HEK293 (cell line): ENCODE measurements at regions not wholly inside any gene's neighbourhood (a gene's known extent, or its start where the extent isn't known, plus 50 kb on each side); places are given as distances from the start of the nearest gene placed in this dataset.

ENCODE experiments used
- CTCF ChIA-PET: fragments of 350-600 bp; formaldehyde crosslinking; extraction: SDS; loops from one replicate; lab custom pipeline; 2021; ENCODE audit warnings: antibody characterized with exemption; lab: Yijun Ruan, JAX
- POLR2A ChIA-PET: fragments of 300-600 bp; formaldehyde crosslinking; extraction: SDS; loops from one replicate; lab custom pipeline; 2020; ENCODE audit warnings: antibody characterized with exemption, inconsistent platforms; lab: Yijun Ruan, JAX
- H3K27ac ChIP-seq: fragments of 200-500 bp; sonication (Bioruptor generic); 2 replicates; pipeline ENCODE4 v1.5.1; 2014; ENCODE audit warnings: low read depth, low read length, control low read depth, inconsistent platforms; ENCODE audit errors: extremely low read depth
- H3K36me3 ChIP-seq, 2 experiments: fragments of 200-500 bp in 1 of 2; sonication (Bioruptor generic) in 1 of 2; 1 replicate in 1 of 2; 2 replicates in 1 of 2; pipeline ENCODE4 v1.5.1; 2014 to 2017; ENCODE audit warnings: inconsistent platforms in 2 of 2, low read length in 2 of 2; ENCODE audit not compliant: control insufficient read depth in 2 of 2, insufficient read depth in 1 of 2
- H3K4me1 ChIP-seq: fragments of 200-500 bp; sonication (Bioruptor generic); 2 replicates; pipeline ENCODE4 v1.5.1; 2014; ENCODE audit warnings: mild to moderate bottlenecking, low read length, inconsistent platforms; ENCODE audit not compliant: control insufficient read depth, insufficient read depth
- H3K4me3 ChIP-seq: 2 replicates; pipeline ENCODE4 v1.5.1; 2011; ENCODE audit warnings: low read depth, mild to moderate bottlenecking, control low read depth, low read length, moderate library complexity
- H3K9me3 ChIP-seq: fragments of 200-500 bp; sonication (Bioruptor generic); 2 replicates; pipeline ENCODE4 v1.5.1; 2014; ENCODE audit warnings: low read depth, low read length, inconsistent platforms; ENCODE audit not compliant: control insufficient read depth, insufficient read depth
- HOXD13 ChIP-seq: sonication (generic); formaldehyde crosslinking; IDR thresholded peaks from 2 replicates; pipeline ENCODE4 v1.8.0; 2022; ENCODE audit warnings: missing genetic modification reagents, borderline replicate concordance
- PRDM1 ChIP-seq: fragments of 450-650 bp; formaldehyde crosslinking; IDR thresholded peaks from 2 replicates; pipeline ENCODE4; 2016; ENCODE audit warnings: missing biosample characterization, missing genetic modification characterization
- REPIN1 ChIP-seq: fragments of 450-650 bp; formaldehyde crosslinking; IDR thresholded peaks from 2 replicates; pipeline ENCODE4 v1.5.1; 2017; ENCODE audit warnings: missing biosample characterization, missing genetic modification characterization, low read depth
- SALL2 ChIP-seq: fragments of 450-650 bp; formaldehyde crosslinking; IDR thresholded peaks from 2 replicates; pipeline ENCODE4 v1.5.0; 2017; ENCODE audit warnings: missing biosample characterization, mild to moderate bottlenecking, missing genetic modification characterization, borderline replicate concordance
- SP2 ChIP-seq: fragments of 450-650 bp; formaldehyde crosslinking; IDR thresholded peaks from 2 replicates; pipeline ENCODE4 v1.5.1; 2016; ENCODE audit warnings: missing biosample characterization, missing genetic modification characterization
- ZNF2 ChIP-seq: fragments of 450-650 bp; formaldehyde crosslinking; IDR thresholded peaks from 2 replicates; pipeline ENCODE4 v1.5.1; 2016; ENCODE audit warnings: missing biosample characterization, missing genetic modification characterization
- ZNF202 ChIP-seq: fragments of 450-650 bp; formaldehyde crosslinking; IDR thresholded peaks from 2 replicates; pipeline ENCODE4 v1.5.1; 2016; ENCODE audit warnings: missing biosample characterization, missing genetic modification characterization, borderline replicate concordance
- ZNF311 ChIP-seq: fragments of 450-650 bp; formaldehyde crosslinking; IDR thresholded peaks from 2 replicates; pipeline ENCODE4 v1.5.1; 2017; ENCODE audit warnings: missing biosample characterization, missing genetic modification characterization, borderline replicate concordance
- ZNF366 ChIP-seq: fragments of 450-650 bp; formaldehyde crosslinking; conservative IDR thresholded peaks from 2 replicates; pipeline ENCODE4 v1.5.1; 2016; ENCODE audit warnings: missing biosample characterization, missing genetic modification characterization
- ZNF391 ChIP-seq: fragments of 450-650 bp; formaldehyde crosslinking; IDR thresholded peaks from 2 replicates; pipeline ENCODE4 v1.5.1; 2016; ENCODE audit warnings: low read depth, missing biosample characterization, missing genetic modification characterization, borderline replicate concordance
- ZNF433 ChIP-seq: fragments of 450-650 bp; formaldehyde crosslinking; IDR thresholded peaks from 2 replicates; pipeline ENCODE4 v1.5.1; 2016; ENCODE audit warnings: missing biosample characterization, missing genetic modification characterization, low read depth
- ZNF514 ChIP-seq: fragments of 450-650 bp; formaldehyde crosslinking; IDR thresholded peaks from 2 replicates; pipeline ENCODE4 v1.5.1; 2016; ENCODE audit warnings: missing biosample characterization, missing genetic modification characterization
- ZNF548 ChIP-seq: fragments of 450-650 bp; formaldehyde crosslinking; IDR thresholded peaks from 2 replicates; pipeline ENCODE4 v1.5.1; 2016; ENCODE audit warnings: missing biosample characterization, missing genetic modification characterization
- ZNF555 ChIP-seq: fragments of 450-650 bp; formaldehyde crosslinking; conservative IDR thresholded peaks from 2 replicates; pipeline ENCODE4 v1.5.1; 2017; ENCODE audit warnings: missing biosample characterization, mild to moderate bottlenecking, missing genetic modification characterization, inconsistent platforms
- TF ChIP-seq, protein P1 (sequence below): fragments of 450-650 bp; formaldehyde crosslinking; IDR thresholded peaks from 2 replicates; pipeline ENCODE4 v1.5.1; 2016; ENCODE audit warnings: missing biosample characterization, missing genetic modification characterization
- TF ChIP-seq, protein P2 (sequence below): fragments of 450-650 bp; formaldehyde crosslinking; IDR thresholded peaks from 2 replicates; pipeline ENCODE4 v1.5.1; 2016; ENCODE audit warnings: missing biosample characterization, missing genetic modification characterization
- TF ChIP-seq, protein P3 (sequence below): fragments of 450-650 bp; formaldehyde crosslinking; IDR thresholded peaks from 2 replicates; pipeline ENCODE4 v1.5.1; 2016; ENCODE audit warnings: missing biosample characterization, missing genetic modification characterization, low read depth
- TF ChIP-seq, protein P4 (sequence below): fragments of 450-650 bp; formaldehyde crosslinking; IDR thresholded peaks from 2 replicates; pipeline ENCODE4 v1.5.1; 2016; ENCODE audit warnings: missing biosample characterization, missing genetic modification characterization
- TF ChIP-seq, protein P5 (sequence below): fragments of 450-650 bp; formaldehyde crosslinking; IDR thresholded peaks from 2 replicates; pipeline ENCODE4 v1.5.1; 2016; ENCODE audit warnings: missing biosample characterization, missing genetic modification characterization
- TF ChIP-seq, protein P6 (sequence below): fragments of 450-650 bp; formaldehyde crosslinking; IDR thresholded peaks from 2 replicates; pipeline ENCODE4 v1.5.1; 2016; ENCODE audit warnings: missing biosample characterization, missing genetic modification characterization

DNA sequence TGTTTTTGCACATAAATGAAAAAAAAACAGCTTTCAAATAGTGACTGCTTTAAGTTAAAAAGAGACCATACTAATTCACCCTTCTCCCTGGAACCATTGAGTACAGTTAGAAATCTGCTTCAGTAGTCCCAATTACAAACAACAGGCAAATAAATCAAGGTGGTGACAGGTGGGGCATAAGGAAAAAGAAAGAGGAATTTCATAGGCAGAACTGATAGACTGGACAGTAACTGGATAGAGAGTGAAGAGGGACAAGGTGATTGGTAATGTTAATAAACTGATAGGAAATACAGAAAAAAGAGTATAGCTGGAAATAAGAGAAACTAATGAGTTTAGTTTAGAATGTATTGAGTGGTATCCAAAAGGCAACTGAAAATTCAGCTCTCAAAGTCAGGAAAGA is 56.0 kb downstream of the SLC41A2 start (continued):
- TF ChIP-seq ZNF311, result no peak
- TF ChIP-seq HOXD13, result no peak
- TF ChIP-seq, protein P1, sequence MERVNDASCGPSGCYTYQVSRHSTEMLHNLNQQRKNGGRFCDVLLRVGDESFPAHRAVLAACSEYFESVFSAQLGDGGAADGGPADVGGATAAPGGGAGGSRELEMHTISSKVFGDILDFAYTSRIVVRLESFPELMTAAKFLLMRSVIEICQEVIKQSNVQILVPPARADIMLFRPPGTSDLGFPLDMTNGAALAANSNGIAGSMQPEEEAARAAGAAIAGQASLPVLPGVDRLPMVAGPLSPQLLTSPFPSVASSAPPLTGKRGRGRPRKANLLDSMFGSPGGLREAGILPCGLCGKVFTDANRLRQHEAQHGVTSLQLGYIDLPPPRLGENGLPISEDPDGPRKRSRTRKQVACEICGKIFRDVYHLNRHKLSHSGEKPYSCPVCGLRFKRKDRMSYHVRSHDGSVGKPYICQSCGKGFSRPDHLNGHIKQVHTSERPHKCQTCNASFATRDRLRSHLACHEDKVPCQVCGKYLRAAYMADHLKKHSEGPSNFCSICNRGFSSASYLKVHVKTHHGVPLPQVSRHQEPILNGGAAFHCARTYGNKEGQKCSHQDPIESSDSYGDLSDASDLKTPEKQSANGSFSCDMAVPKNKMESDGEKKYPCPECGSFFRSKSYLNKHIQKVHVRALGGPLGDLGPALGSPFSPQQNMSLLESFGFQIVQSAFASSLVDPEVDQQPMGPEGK (tag by site-specific recombination), result no peak

DNA sequence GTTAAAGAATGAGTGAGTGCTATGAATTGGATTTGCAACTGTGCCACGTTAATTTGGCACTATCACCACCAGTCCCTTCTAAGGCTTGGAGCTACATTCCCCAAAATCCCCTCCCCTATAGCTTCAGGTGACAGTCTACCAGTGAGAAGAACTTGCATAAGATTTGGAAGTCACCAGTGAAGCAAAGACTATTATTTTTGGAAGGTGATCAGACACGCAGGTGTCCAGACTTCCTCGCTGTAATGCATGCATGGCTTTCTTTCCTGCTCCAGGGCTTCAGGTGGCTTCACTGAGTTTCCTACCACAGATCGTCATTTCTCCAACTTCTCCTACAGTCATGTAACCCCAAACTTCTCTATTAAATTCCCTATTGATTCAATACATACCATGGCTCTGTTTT is 61.4 kb downstream of the SLC41A2 start:
- peaks cover 3% of the 10 kb centered on the region; the same call in 1 of the 2 replicates for H3K9me3 ChIP-seq
- H3K4me3 ChIP-seq, result no peak overlapping the region
- H3K4me1 ChIP-seq, result no peaks in the 10 kb centered on the region; the same call in 1 of the 2 replicates
- H3K27ac ChIP-seq, result no peak overlapping the region
- ChIA-PET CTCF (interaction anchor here (0.8 kb wide), 1 partner anchor 45 kb away, joined by 3 read pairs; no protein-coding TSS in a partner anchor), POLR2A (no interaction called here)
- TF ChIP-seq ZNF514 (tag by site-specific recombination), result no peak
- TF ChIP-seq SALL2 (tag by site-specific recombination), result no peak
- no peak for TF ChIP-seq ZNF202
- no peak for TF ChIP-seq ZNF391 (tag by site-specific recombination)
- TF ChIP-seq ZNF555, result no peak
- TF ChIP-seq, protein P2, sequence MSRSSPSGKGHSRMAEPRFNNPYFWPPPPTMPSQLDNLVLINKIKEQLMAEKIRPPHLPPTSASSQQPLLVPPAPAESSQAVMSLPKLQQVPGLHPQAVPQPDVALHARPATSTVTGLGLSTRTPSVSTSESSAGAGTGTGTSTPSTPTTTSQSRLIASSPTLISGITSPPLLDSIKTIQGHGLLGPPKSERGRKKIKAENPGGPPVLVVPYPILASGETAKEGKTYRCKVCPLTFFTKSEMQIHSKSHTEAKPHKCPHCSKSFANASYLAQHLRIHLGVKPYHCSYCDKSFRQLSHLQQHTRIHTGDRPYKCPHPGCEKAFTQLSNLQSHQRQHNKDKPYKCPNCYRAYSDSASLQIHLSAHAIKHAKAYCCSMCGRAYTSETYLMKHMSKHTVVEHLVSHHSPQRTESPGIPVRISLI, result no peak
- no peak for TF ChIP-seq ZNF433 (tag by site-specific recombination)
- no peaks in the 10 kb centered on the region; a peak in 1 of 3 replicates for H3K36me3 ChIP-seq

DNA sequence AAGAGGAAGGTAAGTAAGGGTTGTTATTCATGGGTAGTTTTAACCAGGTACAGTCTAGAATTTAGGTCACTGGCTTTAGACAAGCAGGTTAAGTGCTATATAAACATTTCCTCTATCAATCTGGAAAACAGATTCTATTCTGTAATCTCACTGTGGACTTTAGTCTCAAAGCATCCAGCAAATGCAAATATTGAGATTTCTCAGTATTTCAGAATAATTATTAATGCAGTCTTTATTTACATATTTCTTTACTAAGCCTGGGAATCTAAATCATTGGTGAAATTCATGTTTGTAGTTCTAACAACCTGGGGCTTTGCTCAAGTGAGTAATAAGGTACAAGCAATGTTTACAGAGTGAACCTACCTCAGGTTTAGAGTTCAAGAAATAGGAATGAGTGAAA is 61.9 kb downstream of the SLC41A2 start:
- Histone ChIP-seq H3K9me3 (peaks cover 3% of the 10 kb centered on the region; the same call in 1 of the 2 replicates), H3K27ac (no peak overlapping the region), H3K4me3 (no peak overlapping the region), H3K36me3 (no peaks in the 10 kb centered on the region), H3K4me1 (no peaks in the 10 kb centered on the region; the same call in 1 of the 2 replicates)
- TF ChIP-seq PRDM1 (tag by site-specific recombination), result no peak
- TF ChIP-seq, protein P3, sequence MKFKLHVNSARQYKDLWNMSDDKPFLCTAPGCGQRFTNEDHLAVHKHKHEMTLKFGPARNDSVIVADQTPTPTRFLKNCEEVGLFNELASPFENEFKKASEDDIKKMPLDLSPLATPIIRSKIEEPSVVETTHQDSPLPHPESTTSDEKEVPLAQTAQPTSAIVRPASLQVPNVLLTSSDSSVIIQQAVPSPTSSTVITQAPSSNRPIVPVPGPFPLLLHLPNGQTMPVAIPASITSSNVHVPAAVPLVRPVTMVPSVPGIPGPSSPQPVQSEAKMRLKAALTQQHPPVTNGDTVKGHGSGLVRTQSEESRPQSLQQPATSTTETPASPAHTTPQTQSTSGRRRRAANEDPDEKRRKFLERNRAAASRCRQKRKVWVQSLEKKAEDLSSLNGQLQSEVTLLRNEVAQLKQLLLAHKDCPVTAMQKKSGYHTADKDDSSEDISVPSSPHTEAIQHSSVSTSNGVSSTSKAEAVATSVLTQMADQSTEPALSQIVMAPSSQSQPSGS (tag by site-specific recombination), result no peak
- TF ChIP-seq, protein P4, sequence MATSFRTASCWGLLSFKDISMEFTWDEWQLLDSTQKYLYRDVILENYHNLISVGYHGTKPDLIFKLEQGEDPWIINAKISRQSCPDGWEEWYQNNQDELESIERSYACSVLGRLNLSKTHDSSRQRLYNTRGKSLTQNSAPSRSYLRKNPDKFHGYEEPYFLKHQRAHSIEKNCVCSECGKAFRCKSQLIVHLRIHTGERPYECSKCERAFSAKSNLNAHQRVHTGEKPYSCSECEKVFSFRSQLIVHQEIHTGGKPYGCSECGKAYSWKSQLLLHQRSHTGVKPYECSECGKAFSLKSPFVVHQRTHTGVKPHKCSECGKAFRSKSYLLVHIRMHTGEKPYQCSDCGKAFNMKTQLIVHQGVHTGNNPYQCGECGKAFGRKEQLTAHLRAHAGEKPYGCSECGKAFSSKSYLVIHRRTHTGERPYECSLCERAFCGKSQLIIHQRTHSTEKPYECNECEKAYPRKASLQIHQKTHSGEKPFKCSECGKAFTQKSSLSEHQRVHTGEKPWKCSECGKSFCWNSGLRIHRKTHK, result no peak
- TF ChIP-seq REPIN1, result no peak
- no peak for TF ChIP-seq SP2 (tag by site-specific recombination)
- TF ChIP-seq ZNF2 (tag by site-specific recombination), result no peak
- TF ChIP-seq, protein P5, sequence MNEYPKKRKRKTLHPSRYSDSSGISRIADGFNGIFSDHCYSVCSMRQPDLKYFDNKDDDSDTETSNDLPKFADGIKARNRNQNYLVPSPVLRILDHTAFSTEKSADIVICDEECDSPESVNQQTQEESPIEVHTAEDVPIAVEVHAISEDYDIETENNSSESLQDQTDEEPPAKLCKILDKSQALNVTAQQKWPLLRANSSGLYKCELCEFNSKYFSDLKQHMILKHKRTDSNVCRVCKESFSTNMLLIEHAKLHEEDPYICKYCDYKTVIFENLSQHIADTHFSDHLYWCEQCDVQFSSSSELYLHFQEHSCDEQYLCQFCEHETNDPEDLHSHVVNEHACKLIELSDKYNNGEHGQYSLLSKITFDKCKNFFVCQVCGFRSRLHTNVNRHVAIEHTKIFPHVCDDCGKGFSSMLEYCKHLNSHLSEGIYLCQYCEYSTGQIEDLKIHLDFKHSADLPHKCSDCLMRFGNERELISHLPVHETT, result no peak
- TF ChIP-seq, protein P6, sequence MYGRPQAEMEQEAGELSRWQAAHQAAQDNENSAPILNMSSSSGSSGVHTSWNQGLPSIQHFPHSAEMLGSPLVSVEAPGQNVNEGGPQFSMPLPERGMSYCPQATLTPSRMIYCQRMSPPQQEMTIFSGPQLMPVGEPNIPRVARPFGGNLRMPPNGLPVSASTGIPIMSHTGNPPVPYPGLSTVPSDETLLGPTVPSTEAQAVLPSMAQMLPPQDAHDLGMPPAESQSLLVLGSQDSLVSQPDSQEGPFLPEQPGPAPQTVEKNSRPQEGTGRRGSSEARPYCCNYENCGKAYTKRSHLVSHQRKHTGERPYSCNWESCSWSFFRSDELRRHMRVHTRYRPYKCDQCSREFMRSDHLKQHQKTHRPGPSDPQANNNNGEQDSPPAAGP (tag by site-specific recombination), result no peak
- TF ChIP-seq ZNF366 (tag by site-specific recombination), result no peak
- TF ChIP-seq ZNF548 (tag by site-specific recombination), result no peak
- CTCF ChIA-PET, result interaction anchor here (0.8 kb wide), 1 partner anchor 46 kb away, joined by 3 read pairs; no protein-coding TSS in a partner anchor
- POLR2A ChIA-PET, result no interaction called here
